Neural cell (in vitro differentiated cells): ENCODE measurements at regions not wholly inside any gene's neighbourhood (a gene's known extent, or its start where the extent isn't known, plus 50 kb on each side); places are given as distances from the start of the nearest gene placed in this dataset.

Experiments
- H2AFZ ChIP-seq: fragments of 200-600, 300-800 bp; sonication (generic), shearing (Covaris generic); 2 replicates; pipeline ENCODE4 v1.6.0; 2014; ENCODE audit warnings: low read depth, mild to moderate bottlenecking, antibody characterized with exemption, low read length, moderate library complexity
- H3F3A ChIP-seq: fragments of 200-600 bp; shearing (Covaris generic); 2 replicates; pipeline ENCODE4 v1.6.1; 2016; ENCODE audit warnings: mild to moderate bottlenecking, moderate library complexity, mixed read lengths, antibody characterized with exemption, low read length; ENCODE audit not compliant: insufficient read depth, poor library complexity, severe bottlenecking
- H3K27ac ChIP-seq: fragments of 200-600, 300-800 bp; sonication (generic), shearing (Covaris generic); 2 replicates; pipeline ENCODE4 v1.5.1; 2014; ENCODE audit warnings: mild to moderate bottlenecking, low read length, moderate library complexity
- H3K27me3 ChIP-seq: fragments of 300-800, 200-600 bp; sonication (generic), shearing (Covaris generic); 2 replicates; pipeline ENCODE4 v1.6.0; 2014; ENCODE audit warnings: mild to moderate bottlenecking, low read depth, low read length, moderate library complexity; ENCODE audit not compliant: insufficient read depth
- H3K36me3 ChIP-seq: fragments of 300-800, 200-600 bp; sonication (generic), shearing (Covaris generic); 2 replicates; pipeline ENCODE4 v1.5.1; 2014; ENCODE audit warnings: mild to moderate bottlenecking, antibody characterized with exemption, low read length, moderate library complexity; ENCODE audit not compliant: insufficient read depth
- H3K4me2 ChIP-seq: fragments of 300-800, 200-600 bp; sonication (generic), shearing (Covaris generic); 2 replicates; pipeline ENCODE4 v1.6.0; 2014; ENCODE audit warnings: mild to moderate bottlenecking, low read length
- H3K4me3 ChIP-seq: fragments of 300-800, 200-600 bp; sonication (generic), shearing (Covaris generic); 2 replicates; pipeline ENCODE4 v1.5.1; 2014; ENCODE audit warnings: mild to moderate bottlenecking, low read length, moderate library complexity
- H3K79me2 ChIP-seq: fragments of 200-600 bp; shearing (Covaris generic); replicated peaks from 2 replicates; pipeline ENCODE4 v1.6.0; 2014; ENCODE audit warnings: mild to moderate bottlenecking, low read length, moderate library complexity; ENCODE audit not compliant: insufficient read depth
- H3K9ac ChIP-seq: fragments of 300-800, 200-600 bp; sonication (generic), shearing (Covaris generic); 2 replicates; pipeline ENCODE4 v1.6.1; 2016; ENCODE audit warnings: mild to moderate bottlenecking, low read length, mixed read lengths
- H3K9me2 ChIP-seq: fragments of 200-600 bp; shearing (Covaris generic); 2 replicates; pipeline ENCODE4 v1.6.1; 2016; ENCODE audit warnings: mild to moderate bottlenecking, low read length, mixed read lengths; ENCODE audit not compliant: insufficient read depth
- H3K9me3 ChIP-seq: fragments of 200-600, 300-800 bp; sonication (generic), shearing (Covaris generic); 2 replicates; pipeline ENCODE4 v1.6.1; 2016; ENCODE audit warnings: mild to moderate bottlenecking, mixed run types, low read length, moderate library complexity, mixed read lengths
- H4K20me1 ChIP-seq: fragments of 200-600 bp; shearing (Covaris generic); 2 replicates; pipeline ENCODE4 v1.6.1; 2016; ENCODE audit warnings: mild to moderate bottlenecking, mixed run types; ENCODE audit not compliant: insufficient read depth
- EP300 ChIP-seq: fragments of 450-650 bp; conservative IDR thresholded peaks from 2 replicates; pipeline ENCODE4 v1.6.1; 2014; ENCODE audit warnings: antibody characterized with exemption, mild to moderate bottlenecking, moderate library complexity; ENCODE audit not compliant: poor library complexity, severe bottlenecking
- EZH2 ChIP-seq: fragments of 200-600, 300-800 bp; shearing (Covaris generic), sonication (generic); IDR thresholded peaks from 2 replicates; pipeline ENCODE4 v1.6.1; 2014; ENCODE audit warnings: antibody characterized with exemption, low read length, borderline replicate concordance, mild to moderate bottlenecking; ENCODE audit not compliant: insufficient read depth, poor library complexity, severe bottlenecking
- MXI1 ChIP-seq: fragments of 450-650 bp; conservative IDR thresholded peaks from 2 replicates; pipeline ENCODE4 v1.6.1; 2014; ENCODE audit warnings: antibody characterized with exemption, mild to moderate bottlenecking; ENCODE audit not compliant: poor library complexity, severe bottlenecking
- POLR2AphosphoS5 ChIP-seq: IDR thresholded peaks from 2 replicates; pipeline ENCODE4 v1.6.1; 2012
- RAD21 ChIP-seq: fragments of 450-650 bp; conservative IDR thresholded peaks from 2 replicates; pipeline ENCODE4 v1.6.1; 2014; ENCODE audit warnings: antibody characterized with exemption, mild to moderate bottlenecking, moderate library complexity
- SMC3 ChIP-seq: fragments of 450-650 bp; conservative IDR thresholded peaks from 2 replicates; pipeline ENCODE4 v1.6.1; 2014; ENCODE audit warnings: antibody characterized with exemption, mild to moderate bottlenecking, moderate library complexity; ENCODE audit not compliant: poor library complexity
- TAF1 ChIP-seq: IDR thresholded peaks from 2 replicates; pipeline ENCODE4 v1.6.1; 2012; ENCODE audit warnings: low read depth
- TF ChIP-seq, protein P1 (sequence below): fragments of 450-650 bp; IDR thresholded peaks from 2 replicates; pipeline ENCODE4 v1.5.1; 2014; ENCODE audit warnings: antibody characterized with exemption, mild to moderate bottlenecking, moderate library complexity; ENCODE audit not compliant: poor library complexity, severe bottlenecking
- TF ChIP-seq, protein P2 (sequence below): IDR thresholded peaks from 2 replicates; pipeline ENCODE4 v1.6.1; 2012; ENCODE audit warnings: borderline replicate concordance

- H3K79me2 ChIP-seq, result no peaks in the 10 kb centered on the region
- no peak overlapping the region for H3K9ac ChIP-seq
- no peaks in the 10 kb centered on the region for H3K9me3 ChIP-seq
- H3K27ac ChIP-seq, result no peak overlapping the region
- no peaks in the 10 kb centered on the region for H4K20me1 ChIP-seq
- H3K36me3 ChIP-seq, result no peaks in the 10 kb centered on the region
- H3K4me3 ChIP-seq, result no peak overlapping the region
- no peak for TF ChIP-seq POLR2AphosphoS5
- TF ChIP-seq SMC3, result no peak
- TF ChIP-seq, protein P1, sequence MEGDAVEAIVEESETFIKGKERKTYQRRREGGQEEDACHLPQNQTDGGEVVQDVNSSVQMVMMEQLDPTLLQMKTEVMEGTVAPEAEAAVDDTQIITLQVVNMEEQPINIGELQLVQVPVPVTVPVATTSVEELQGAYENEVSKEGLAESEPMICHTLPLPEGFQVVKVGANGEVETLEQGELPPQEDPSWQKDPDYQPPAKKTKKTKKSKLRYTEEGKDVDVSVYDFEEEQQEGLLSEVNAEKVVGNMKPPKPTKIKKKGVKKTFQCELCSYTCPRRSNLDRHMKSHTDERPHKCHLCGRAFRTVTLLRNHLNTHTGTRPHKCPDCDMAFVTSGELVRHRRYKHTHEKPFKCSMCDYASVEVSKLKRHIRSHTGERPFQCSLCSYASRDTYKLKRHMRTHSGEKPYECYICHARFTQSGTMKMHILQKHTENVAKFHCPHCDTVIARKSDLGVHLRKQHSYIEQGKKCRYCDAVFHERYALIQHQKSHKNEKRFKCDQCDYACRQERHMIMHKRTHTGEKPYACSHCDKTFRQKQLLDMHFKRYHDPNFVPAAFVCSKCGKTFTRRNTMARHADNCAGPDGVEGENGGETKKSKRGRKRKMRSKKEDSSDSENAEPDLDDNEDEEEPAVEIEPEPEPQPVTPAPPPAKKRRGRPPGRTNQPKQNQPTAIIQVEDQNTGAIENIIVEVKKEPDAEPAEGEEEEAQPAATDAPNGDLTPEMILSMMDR, result no peak
- no peak for TF ChIP-seq TAF1
- TF ChIP-seq, protein P2, sequence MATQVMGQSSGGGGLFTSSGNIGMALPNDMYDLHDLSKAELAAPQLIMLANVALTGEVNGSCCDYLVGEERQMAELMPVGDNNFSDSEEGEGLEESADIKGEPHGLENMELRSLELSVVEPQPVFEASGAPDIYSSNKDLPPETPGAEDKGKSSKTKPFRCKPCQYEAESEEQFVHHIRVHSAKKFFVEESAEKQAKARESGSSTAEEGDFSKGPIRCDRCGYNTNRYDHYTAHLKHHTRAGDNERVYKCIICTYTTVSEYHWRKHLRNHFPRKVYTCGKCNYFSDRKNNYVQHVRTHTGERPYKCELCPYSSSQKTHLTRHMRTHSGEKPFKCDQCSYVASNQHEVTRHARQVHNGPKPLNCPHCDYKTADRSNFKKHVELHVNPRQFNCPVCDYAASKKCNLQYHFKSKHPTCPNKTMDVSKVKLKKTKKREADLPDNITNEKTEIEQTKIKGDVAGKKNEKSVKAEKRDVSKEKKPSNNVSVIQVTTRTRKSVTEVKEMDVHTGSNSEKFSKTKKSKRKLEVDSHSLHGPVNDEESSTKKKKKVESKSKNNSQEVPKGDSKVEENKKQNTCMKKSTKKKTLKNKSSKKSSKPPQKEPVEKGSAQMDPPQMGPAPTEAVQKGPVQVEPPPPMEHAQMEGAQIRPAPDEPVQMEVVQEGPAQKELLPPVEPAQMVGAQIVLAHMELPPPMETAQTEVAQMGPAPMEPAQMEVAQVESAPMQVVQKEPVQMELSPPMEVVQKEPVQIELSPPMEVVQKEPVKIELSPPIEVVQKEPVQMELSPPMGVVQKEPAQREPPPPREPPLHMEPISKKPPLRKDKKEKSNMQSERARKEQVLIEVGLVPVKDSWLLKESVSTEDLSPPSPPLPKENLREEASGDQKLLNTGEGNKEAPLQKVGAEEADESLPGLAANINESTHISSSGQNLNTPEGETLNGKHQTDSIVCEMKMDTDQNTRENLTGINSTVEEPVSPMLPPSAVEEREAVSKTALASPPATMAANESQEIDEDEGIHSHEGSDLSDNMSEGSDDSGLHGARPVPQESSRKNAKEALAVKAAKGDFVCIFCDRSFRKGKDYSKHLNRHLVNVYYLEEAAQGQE, result no peak
- no peak for TF ChIP-seq RAD21
- TF ChIP-seq EZH2, result no peak
- TF ChIP-seq MXI1, result no peak
- no peak for TF ChIP-seq EP300
- no peak overlapping the region for H2AFZ ChIP-seq
- no peaks in the 10 kb centered on the region for H3K27me3 ChIP-seq
- no peaks in the 10 kb centered on the region for H3F3A ChIP-seq
- no peak overlapping the region for H3K4me2 ChIP-seq
- H3K9me2 ChIP-seq, result no peaks in the 10 kb centered on the region
Measured at GRCh38 chr1:96558635-96559034, 162.9 kb upstream of the PTBP2 start.

DNA sequence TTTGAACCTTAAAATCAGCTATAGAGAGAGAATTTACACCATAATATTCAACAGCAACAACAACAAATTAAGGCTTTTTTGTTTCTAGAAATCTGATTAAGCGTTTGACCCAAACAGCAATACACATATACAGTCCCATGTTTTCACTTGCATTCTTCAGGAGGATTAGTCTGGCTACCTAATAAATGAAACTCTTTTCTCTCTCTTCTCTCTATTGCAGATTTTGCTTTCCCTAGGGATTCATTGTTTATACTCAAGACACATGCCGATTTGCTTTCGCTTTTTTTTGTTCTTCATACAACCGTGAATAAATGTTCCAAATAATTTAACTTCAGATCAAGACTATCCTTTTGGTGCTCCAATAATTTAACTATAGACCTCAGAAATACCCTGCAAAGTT lies 162.4 kb upstream of the PTBP2 start:
- TF ChIP-seq, protein P1, result no peak
- no peak for TF ChIP-seq SMC3
- no peak for TF ChIP-seq EP300
- TF ChIP-seq, protein P2, result no peak
- TF ChIP-seq EZH2, result no peak
- no peak for TF ChIP-seq RAD21
- no peak for TF ChIP-seq MXI1
- no peak for TF ChIP-seq TAF1
- TF ChIP-seq POLR2AphosphoS5, result no peak
- no peak overlapping the region for H3K4me2 ChIP-seq
- no peak overlapping the region for H2AFZ ChIP-seq
- H3K9me2 ChIP-seq, result no peaks in the 10 kb centered on the region
- H4K20me1 ChIP-seq, result no peaks in the 10 kb centered on the region
- no peaks in the 10 kb centered on the region for H3K79me2 ChIP-seq
- H3K27me3 ChIP-seq, result no peaks in the 10 kb centered on the region
- H3K4me3 ChIP-seq, result no peak overlapping the region
- H3K36me3 ChIP-seq, result no peaks in the 10 kb centered on the region
- no peak overlapping the region for H3K27ac ChIP-seq
- H3F3A ChIP-seq, result no peaks in the 10 kb centered on the region
- no peaks in the 10 kb centered on the region for H3K9me3 ChIP-seq
- no peak overlapping the region for H3K9ac ChIP-seq
